Activated T-cell treated with anti-CD3 and anti-CD28 coated beads, Interleukin-2, amount 50 U/mL, for 24 hours (primary cell): ENCODE measurements at regions not wholly inside any gene's neighbourhood (a gene's known extent, or its start where the extent isn't known, plus 50 kb on each side); places are given as distances from the start of the nearest gene placed in this dataset.

Source experiments
- DNase-seq: peaks from one replicate; pipeline ENCODE4 v3.0.0-alpha.2; 2020
- H3K27ac Mint-ChIP-seq: 2 replicates; pipeline ENCODE4 v1.8.0; 2020; ENCODE audit warnings: mild to moderate bottlenecking, mixed read lengths
- H3K27me3 Mint-ChIP-seq: 2 replicates; pipeline ENCODE4 v1.8.0; 2020; ENCODE audit warnings: mixed read lengths
- H3K36me3 Mint-ChIP-seq: 2 replicates; pipeline ENCODE4 v1.8.0; 2020; ENCODE audit warnings: low read depth, mixed read lengths
- H3K4me1 Mint-ChIP-seq: 2 replicates; pipeline ENCODE4 v1.8.0; 2020; ENCODE audit warnings: low read depth, mixed read lengths
- H3K4me3 Mint-ChIP-seq: 2 replicates; pipeline ENCODE4 v1.8.0; 2020; ENCODE audit warnings: mild to moderate bottlenecking, moderate library complexity, mixed read lengths
- H3K9me3 Mint-ChIP-seq: 2 replicates; pipeline ENCODE4 v1.8.0; 2020; ENCODE audit warnings: mixed read lengths

DNA sequence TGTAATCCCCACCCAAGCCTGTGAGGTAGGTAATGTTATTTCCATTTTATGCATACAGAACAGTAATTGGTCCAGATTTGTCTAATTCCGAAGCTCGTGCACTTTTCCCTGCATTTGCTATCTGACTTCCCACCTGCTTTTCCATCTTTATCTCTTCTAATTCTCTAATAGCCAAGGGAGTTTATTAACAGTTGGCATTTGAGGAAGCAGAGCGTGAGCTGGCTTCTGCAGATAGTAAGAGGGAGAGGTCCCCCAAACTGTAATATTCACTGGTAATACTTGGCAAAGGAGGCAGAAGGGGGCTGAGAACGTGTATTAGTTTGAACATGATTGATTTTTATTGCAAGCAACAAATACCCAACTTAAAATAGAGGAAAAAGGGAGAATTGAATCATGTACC is 110.8 kb upstream of the SPON1 start:
- Mint-ChIP-seq H3K36me3 (no peaks in the 10 kb centered on the region), H3K9me3 (no peaks in the 10 kb centered on the region), H3K27ac (no peak overlapping the region), H3K27me3 (peaks cover 7% of the 10 kb centered on the region), H3K4me1 (peaks cover 11% of the 10 kb centered on the region), H3K4me3 (no peak overlapping the region)
- DNase-seq: no peak

DNA sequence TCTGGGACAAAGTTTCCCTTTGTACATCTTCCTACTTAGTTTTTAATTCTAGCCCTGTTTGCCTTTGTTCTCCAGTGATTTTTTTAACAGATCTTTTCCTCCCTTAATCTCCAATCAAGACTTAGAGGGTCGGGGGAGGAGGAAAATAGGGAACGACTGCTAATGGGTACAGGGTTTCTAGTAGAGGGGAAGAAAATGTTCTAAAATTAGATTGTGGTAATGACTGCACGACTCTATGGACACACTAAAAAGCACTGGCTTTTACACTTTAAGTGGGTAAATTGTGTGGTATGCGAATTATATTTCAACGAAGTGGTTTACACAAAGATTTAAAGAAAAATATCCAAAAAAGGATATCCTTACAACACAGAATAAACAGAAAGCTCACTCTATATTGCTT is 110.0 kb upstream of the SPON1 start:
- Mint-ChIP-seq H3K4me3 (no peak overlapping the region), H3K36me3 (no peaks in the 10 kb centered on the region), H3K9me3 (no peaks in the 10 kb centered on the region), H3K4me1 (peaks cover 11% of the 10 kb centered on the region), H3K27ac (no peak overlapping the region), H3K27me3 (peaks cover 7% of the 10 kb centered on the region)
- DNase-seq: no peak

DNA sequence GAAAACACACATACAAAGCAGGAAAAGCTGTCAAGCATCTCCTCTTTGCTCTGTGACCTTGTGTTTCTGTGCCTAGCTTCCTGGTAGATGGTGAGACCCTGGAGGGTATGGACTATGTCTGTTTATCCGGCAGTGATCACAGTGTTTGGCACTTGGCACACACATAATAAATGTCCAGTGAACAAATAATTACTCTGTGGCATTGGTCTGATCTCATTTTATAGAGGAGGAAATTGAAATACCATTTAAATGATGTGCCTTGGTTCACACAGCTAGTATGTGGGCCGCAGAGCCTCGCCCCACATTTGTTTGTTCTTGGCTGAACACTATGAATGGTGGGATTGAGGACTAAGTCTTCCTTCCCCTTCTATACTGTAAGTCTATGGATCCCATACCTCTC is 104.7 kb upstream of the SPON1 start:
- H3K36me3 Mint-ChIP-seq: no peaks in the 10 kb centered on the region
- H3K9me3 Mint-ChIP-seq: peaks cover 2% of the 10 kb centered on the region
- H3K4me1 Mint-ChIP-seq: peaks cover 30% of the 10 kb centered on the region
- no peaks in the 10 kb centered on the region for H3K27me3 Mint-ChIP-seq
- no peak overlapping the region for H3K27ac Mint-ChIP-seq
- H3K4me3 Mint-ChIP-seq: no peak overlapping the region
- DNase-seq: no peak

DNA sequence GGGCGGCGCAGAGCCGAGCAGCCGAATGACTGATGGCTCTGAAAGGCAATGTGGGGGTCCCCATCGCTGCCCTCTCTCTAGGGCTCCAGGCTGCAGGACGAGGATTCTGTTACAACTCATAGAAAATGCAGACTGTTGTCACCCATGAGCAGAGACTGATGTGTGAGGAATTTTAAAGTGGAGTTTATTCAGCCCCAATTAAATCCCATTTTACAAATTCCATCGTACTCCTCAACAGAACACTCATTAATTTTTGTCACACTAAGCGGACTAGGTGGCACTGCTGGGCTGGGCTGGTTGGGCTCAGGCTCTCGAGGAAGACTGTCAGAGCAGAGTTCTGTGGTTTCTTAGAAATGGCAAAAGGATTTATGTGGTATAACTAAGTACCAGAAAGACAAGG is 102.6 kb upstream of the SPON1 start:
- no peaks in the 10 kb centered on the region for H3K36me3 Mint-ChIP-seq
- no peak overlapping the region for H3K4me3 Mint-ChIP-seq
- H3K27ac Mint-ChIP-seq: no peak overlapping the region
- H3K9me3 Mint-ChIP-seq: peaks cover 2% of the 10 kb centered on the region
- H3K4me1 Mint-ChIP-seq: peaks cover 37% of the 10 kb centered on the region
- DNase-seq: no peak
- H3K27me3 Mint-ChIP-seq: no peaks in the 10 kb centered on the region

GRCh38 chr11:13861411-13861810 is 101.1 kb upstream of the SPON1 start:
- H3K9me3 Mint-ChIP-seq: peaks cover 2% of the 10 kb centered on the region
- H3K27me3 Mint-ChIP-seq: no peaks in the 10 kb centered on the region
- H3K4me1 Mint-ChIP-seq: peaks cover 37% of the 10 kb centered on the region
- H3K27ac Mint-ChIP-seq: peak overlapping the region; percentile 27
- DNase-seq: no peak
- no peak overlapping the region for H3K4me3 Mint-ChIP-seq
- H3K36me3 Mint-ChIP-seq: no peaks in the 10 kb centered on the region

GRCh38 chr11:13862845-13863392 is 99.6 kb upstream of the SPON1 start:
- no peak for DNase-seq
- Mint-ChIP-seq H3K36me3 (no peaks in the 10 kb centered on the region), H3K27ac (no peak overlapping the region), H3K4me1 (peaks cover 40% of the 10 kb centered on the region), H3K4me3 (no peak overlapping the region), H3K27me3 (no peaks in the 10 kb centered on the region), H3K9me3 (peaks cover 2% of the 10 kb centered on the region)

DNA sequence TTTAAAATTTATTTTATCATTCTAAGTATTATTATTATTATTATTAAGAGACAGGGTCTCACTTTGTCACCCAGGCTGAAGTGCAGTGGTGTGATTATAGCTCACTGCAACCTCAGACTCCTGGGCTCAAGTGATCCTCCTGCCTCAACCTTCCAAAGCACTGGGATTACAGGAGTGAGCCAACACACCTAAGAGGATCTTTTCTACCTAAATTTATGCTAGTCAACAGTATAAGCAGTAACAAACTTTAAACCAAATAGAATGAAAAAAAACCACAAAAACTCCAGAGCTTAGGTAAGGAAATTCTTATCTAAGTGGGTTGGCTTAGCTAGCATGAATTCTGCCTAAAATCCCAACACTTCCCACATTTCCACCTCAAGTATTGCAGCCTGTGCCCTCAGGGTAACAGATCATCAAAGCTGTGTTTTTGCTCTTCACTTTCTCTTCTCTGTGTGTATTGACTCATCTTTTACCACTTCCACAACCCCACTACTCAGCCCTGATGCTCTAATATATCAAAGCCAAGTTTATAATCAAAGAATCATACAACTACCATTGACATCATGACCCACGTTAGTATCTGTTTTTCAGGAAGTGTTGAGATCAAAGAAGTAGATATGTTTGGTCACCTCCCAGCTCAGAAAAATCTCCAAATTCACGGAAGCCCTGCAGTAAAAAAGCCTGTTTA is 93.7 kb upstream of the SPON1 start:
- DNase-seq: no peak
- Mint-ChIP-seq H3K4me3 (peak overlapping the region; percentile 41), H3K4me1 (peaks cover 54% of the 10 kb centered on the region), H3K36me3 (no peaks in the 10 kb centered on the region), H3K9me3 (peaks cover 2% of the 10 kb centered on the region), H3K27ac (peak overlapping the region; percentile 88), H3K27me3 (no peaks in the 10 kb centered on the region)

DNA sequence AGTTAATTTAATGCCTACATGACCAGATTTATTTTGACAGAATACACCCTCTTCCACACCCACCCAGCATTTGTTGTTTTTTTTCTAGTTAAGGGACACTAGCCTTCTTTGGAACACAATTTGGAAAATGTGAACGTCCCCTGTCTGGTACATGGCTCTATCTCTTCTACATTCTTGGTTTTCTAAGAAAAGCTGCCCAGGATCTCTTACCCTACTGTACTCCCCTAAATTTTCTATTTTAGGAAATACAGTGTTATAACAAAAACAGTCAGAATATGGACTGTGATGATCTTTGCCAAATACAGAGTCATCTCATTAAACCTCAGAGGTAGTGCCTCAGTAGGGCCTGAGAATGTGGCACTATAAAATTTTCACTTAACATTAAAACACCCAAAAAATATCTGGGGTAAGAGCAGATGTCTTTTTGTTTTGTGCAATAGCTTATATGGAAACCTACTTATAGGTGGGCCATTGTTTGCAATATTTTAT is 93.1 kb upstream of the SPON1 start:
- peaks cover 2% of the 10 kb centered on the region for H3K9me3 Mint-ChIP-seq
- no peaks in the 10 kb centered on the region for H3K36me3 Mint-ChIP-seq
- H3K27ac Mint-ChIP-seq: peak overlapping the region; percentile 88
- peak overlapping the region; percentile 41 for H3K4me3 Mint-ChIP-seq
- peaks cover 51% of the 10 kb centered on the region for H3K4me1 Mint-ChIP-seq
- no peak for DNase-seq
- no peaks in the 10 kb centered on the region for H3K27me3 Mint-ChIP-seq

- Mint-ChIP-seq H3K4me3 (no peak overlapping the region), H3K9me3 (peaks cover 2% of the 10 kb centered on the region), H3K27me3 (no peaks in the 10 kb centered on the region), H3K27ac (no peak overlapping the region), H3K4me1 (peaks cover 45% of the 10 kb centered on the region), H3K36me3 (no peaks in the 10 kb centered on the region)
- no peak for DNase-seq
Observed at GRCh38 chr11:13874597-13874996, 87.9 kb upstream of the SPON1 start.

DNA sequence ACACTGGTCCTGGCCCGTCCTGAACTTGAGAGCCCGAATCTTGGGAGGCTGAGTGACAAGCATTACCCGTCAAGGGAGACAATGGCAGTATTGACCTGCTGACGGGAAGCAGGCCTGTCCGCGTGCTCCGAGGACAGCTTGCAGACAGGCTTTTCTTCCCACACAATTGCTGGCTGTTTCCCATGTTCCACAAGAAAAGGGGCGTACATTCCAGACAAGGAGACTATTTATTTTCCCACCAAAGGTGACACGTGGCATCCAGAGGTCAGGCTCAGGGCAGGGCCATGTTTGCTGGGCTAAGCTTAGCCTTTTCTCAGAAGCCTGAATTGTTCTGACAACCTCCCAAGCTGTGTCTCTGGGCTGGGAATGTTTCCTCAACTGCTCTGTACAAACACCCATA is 86.9 kb upstream of the SPON1 start:
- Mint-ChIP-seq H3K9me3 (peaks cover 2% of the 10 kb centered on the region), H3K4me3 (no peak overlapping the region), H3K36me3 (no peaks in the 10 kb centered on the region), H3K27ac (no peak overlapping the region), H3K27me3 (no peaks in the 10 kb centered on the region), H3K4me1 (peaks cover 37% of the 10 kb centered on the region)
- DNase-seq: no peak

DNA sequence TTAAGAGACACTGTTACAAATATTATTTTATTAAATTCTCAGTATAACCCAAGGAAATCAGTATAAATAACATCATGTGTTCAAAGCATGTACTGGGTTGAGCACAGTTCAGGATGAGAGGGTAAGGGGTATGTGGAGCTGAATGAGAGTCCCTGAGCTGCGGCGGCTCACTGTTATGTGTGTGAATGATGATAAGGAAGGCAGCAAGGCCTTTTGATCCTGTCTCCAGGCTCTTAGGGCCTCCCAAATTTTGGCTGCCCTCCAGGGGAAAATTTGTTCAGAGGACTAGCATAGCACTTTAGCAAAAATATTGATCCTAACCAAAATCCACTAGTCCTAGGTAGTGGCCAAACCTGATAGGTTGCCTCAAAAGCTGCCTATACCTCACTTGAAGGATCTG is 86.1 kb upstream of the SPON1 start:
- no peak for DNase-seq
- peaks cover 31% of the 10 kb centered on the region for H3K4me1 Mint-ChIP-seq
- H3K27ac Mint-ChIP-seq: no peak overlapping the region
- peaks cover 2% of the 10 kb centered on the region for H3K9me3 Mint-ChIP-seq
- no peaks in the 10 kb centered on the region for H3K27me3 Mint-ChIP-seq
- H3K4me3 Mint-ChIP-seq: no peak overlapping the region
- H3K36me3 Mint-ChIP-seq: no peaks in the 10 kb centered on the region

DNA sequence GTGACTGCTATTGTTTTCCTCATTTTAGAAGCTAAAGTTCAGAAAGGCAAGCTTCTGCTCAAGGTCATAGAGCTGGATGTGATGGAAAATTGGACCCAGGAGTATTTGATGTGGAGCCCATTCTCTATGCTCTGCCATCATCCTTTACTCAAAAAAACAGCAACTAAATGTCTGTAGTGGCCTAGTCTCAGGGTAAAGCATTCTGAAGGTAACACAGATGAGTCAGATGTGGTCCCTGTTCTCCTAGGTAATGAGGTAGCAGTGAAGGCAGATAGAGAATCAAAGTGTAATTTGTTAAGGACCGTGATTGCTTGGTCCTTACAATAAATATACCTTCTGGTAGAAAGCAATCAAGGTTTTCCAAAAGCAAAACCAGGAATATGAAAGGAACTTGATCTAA is 84.4 kb upstream of the SPON1 start:
- no peaks in the 10 kb centered on the region for H3K36me3 Mint-ChIP-seq
- no peaks in the 10 kb centered on the region for H3K9me3 Mint-ChIP-seq
- no peak overlapping the region for H3K27ac Mint-ChIP-seq
- H3K4me3 Mint-ChIP-seq: no peak overlapping the region
- no peak for DNase-seq
- H3K4me1 Mint-ChIP-seq: peaks cover 24% of the 10 kb centered on the region
- H3K27me3 Mint-ChIP-seq: no peaks in the 10 kb centered on the region

GRCh38 chr11:13880634-13881033 is 81.9 kb upstream of the SPON1 start:
- Mint-ChIP-seq H3K4me1 (peaks cover 20% of the 10 kb centered on the region), H3K27ac (no peak overlapping the region), H3K36me3 (no peaks in the 10 kb centered on the region), H3K27me3 (no peaks in the 10 kb centered on the region), H3K9me3 (no peaks in the 10 kb centered on the region), H3K4me3 (no peak overlapping the region)
- DNase-seq: no peak

DNA sequence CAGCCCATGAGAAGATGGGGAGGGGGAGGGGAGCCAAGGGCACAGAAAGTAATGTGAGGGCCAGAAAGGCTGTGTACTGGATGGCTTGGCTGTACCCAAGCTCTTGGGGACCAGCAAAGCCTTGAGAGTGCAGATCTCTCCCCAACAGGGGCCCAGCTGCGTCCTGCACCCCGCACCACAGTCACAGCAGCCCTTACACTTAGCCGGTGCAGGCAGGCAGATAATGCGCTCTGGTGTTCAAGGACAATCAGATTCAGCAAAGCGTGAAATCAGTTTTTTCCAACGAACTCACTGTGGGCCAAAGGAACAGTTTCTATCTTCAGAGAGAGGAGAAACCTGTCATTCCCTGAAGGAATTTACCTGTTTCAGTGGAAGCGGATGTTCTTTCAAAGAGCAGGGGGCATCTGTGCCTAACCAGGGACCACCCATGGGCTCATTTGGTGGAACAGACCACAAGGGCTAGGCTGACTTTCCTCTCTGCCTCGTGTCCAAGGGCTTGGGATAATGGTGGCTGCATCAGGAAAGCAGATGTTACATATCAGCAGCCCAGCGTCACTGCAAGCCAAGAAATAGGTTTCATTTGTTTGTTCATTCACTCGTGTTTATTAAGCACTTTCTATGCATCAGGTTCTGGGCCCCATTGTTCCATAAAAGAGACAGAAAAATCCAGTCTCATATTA is 81.2 kb upstream of the SPON1 start:
- Mint-ChIP-seq H3K36me3 (no peaks in the 10 kb centered on the region), H3K4me3 (no peak overlapping the region), H3K27ac (no peak overlapping the region), H3K4me1 (peaks cover 20% of the 10 kb centered on the region), H3K9me3 (no peaks in the 10 kb centered on the region), H3K27me3 (no peaks in the 10 kb centered on the region)
- DNase-seq: no peak

DNA sequence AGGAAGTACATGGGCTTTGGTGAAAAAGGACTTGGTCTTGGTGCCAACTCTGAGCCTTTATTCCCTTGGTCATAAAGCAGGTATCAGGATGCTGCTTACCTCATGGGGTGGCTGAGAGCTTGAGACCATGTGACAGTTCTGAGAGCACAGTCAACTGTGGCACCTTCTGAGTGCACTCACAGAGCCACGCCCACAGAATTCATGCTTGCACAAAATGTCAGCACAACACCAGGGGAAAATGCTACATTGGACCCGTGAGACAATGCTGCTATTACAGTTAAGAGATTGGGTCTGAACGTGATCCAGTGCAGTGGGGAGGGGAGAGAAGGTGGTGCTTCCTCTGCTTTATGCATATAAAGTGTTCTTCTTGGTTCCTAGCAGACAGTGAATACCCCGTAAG is 79.5 kb upstream of the SPON1 start:
- H3K36me3 Mint-ChIP-seq: no peaks in the 10 kb centered on the region
- no peak overlapping the region for H3K27ac Mint-ChIP-seq
- H3K4me1 Mint-ChIP-seq: peaks cover 14% of the 10 kb centered on the region
- H3K27me3 Mint-ChIP-seq: no peaks in the 10 kb centered on the region
- DNase-seq: no peak
- peaks cover 4% of the 10 kb centered on the region for H3K9me3 Mint-ChIP-seq
- H3K4me3 Mint-ChIP-seq: no peak overlapping the region
